ENCODE measurements at regions not wholly inside any gene's neighbourhood (a gene's known extent, or its start where the extent isn't known, plus 50 kb on each side); places are given as distances from the start of the nearest gene placed in this dataset.
A peak's percentile ranks its signal among the peaks of the same experiment; 100 is the strongest.

DNA sequence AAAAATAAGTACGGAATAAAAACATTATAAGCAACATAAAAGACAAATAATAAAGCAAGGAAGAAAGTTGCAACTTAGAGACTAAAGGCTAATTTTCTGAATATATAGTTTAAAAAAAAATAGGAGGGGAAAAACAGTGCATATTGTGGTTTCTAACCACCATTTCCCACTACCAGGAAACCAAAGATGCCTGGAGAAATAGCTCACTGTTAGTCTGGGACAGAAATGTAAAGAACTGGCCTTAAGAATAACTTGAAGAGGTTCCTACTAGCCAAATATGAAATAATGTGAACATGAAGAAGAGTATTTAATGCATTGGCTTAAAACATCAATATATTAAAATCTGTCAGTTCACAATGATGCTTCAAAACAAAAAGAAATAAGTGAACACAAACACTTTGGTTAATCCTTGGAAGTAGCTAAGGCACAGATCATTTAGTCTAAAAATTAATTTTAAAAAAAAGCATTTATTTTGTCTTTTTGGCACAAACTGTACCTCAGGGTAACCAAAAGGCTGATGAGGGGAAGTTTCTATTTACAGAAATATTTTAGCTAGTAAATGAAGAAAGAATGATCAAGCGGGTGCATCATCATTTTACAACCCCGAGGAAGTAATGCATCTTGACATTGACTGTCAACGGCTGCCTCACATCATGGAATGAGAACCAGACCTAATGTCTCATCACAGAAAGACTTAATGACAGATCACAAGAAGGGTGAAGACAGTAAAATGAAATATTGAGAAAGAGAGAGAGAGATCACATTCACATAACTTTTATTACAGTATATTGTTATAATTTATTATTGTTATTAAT lies 297.2 kb upstream of the LDB2 start:
- DNase-seq (ENCODE audit: low spot score): no peak
- intact Hi-C loops (cut with DNase I): no loop called here

GRCh38 chr4:17194586-17194985 lies 296.1 kb upstream of the LDB2 start:
- no peak for DNase-seq (ENCODE audit: low spot score)
- intact Hi-C loops (cut with DNase I): no loop called here

DNA sequence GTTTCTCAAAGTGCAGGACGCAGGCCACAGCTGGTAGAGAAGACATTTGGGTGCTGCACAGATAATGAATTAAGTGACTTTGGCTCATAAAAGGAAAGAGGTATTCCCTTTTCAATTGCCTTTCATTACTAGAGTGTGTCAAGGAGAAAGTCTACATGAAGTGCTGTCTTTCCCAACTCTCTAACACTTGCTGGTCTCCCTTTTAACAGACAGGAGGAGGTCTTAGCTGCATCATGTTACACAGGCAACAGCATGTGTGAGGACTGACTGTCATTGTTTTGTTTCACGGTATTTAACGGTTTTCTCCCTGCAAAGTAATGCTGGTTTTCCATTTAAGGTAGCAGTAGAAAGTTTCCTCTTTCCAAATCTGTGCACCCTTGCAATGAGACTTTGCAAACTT lies 291.3 kb upstream of the LDB2 start:
- no peak for DNase-seq (ENCODE audit: low spot score)
- intact Hi-C loops (cut with DNase I): no loop called here

DNA sequence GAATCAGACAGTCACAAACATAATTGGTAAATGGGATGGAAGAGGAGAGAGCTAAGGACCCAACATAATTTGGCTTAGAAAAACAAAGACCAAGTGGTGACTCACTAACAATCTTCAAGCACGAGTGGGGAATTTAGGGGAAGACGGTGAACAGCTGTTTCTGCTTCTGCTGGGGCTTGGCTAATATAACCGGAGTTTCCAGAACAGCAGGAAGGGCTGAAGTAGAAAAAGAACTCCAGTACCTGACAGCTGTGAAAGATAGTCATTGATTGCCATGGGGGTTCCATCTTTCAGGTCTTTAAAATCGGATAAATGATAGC lies 290.9 kb upstream of the LDB2 start:
- DNase-seq (ENCODE audit: low spot score): no peak
- intact Hi-C loops (cut with DNase I): no loop called here

- intact Hi-C loops (cut with DNase I): no loop called here
- DNase-seq (ENCODE audit: low spot score): no peak
These were observed 290.3 kb upstream of the LDB2 start for GRCh38 chr4:17188547-17189400.

DNA sequence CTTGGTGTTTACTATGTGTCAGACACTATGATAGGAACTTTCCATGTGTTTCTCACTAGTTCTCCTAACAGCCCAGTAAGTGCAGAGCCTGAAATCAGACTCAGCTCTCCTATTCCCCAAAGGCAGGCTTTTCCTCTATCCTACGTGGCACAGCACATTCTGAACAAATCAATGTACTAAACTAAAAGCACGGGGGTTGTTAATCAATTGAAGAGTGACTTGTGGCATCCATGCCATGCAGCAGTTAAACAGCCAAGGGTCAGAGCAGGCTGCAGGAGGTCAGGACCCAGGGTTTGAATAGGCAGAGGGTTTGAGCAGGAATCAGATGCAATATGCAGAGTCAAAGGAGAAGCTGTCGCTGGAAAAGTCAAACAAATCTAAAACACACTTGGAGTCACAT lies 289.7 kb upstream of the LDB2 start:
- intact Hi-C loops (cut with DNase I): no loop called here
- no peak for DNase-seq (ENCODE audit: low spot score)

- intact Hi-C loops (cut with DNase I): no loop called here
- no peak for DNase-seq (ENCODE audit: low spot score)
These were observed 288.6 kb upstream of the LDB2 start for GRCh38 chr4:17187003-17187402.

DNA sequence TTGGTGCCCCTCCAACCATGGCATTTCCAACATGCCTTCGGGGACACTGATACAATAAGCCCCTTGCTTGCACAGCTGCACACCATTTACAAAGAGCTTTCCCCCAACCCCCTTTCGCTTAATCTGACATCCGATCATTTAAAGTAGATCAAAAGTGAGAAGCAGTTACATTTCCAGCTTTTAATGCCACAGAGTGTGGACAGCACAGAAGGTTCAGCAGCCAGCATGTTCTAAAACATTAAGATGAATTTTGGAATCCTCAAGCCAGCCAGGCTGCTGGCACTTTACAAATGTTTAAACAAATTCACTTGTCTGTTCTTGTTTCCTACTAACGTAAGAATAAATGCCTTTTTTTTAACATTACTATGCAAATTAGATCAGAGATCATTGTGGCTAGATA lies 284.4 kb upstream of the LDB2 start:
- intact Hi-C loops (cut with DNase I): no loop called here
- no peak for DNase-seq (ENCODE audit: low spot score)

DNA sequence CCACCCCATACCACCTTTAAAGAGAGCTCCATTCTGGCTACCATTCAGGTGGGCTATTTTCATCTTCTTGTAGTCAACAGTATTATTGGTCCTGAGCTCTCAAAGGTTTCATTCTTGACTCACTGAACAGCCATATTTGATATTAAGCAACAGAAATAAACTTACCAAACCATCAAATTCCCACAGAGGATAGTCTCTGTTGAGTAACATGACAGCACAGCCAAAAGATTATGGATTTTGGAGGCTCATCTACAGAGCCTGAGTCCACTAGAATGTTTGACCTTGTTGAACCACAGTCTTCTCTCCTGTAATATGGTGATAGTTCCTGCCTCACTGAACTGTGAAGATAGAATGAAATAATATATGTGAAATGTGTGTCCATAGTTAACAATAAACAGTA lies 276.3 kb upstream of the LDB2 start:
- DNase-seq (ENCODE audit: low spot score): no peak
- intact Hi-C loops (cut with DNase I): loop anchor here (5.0 kb wide), 1 partner anchor 148 kb away; no protein-coding TSS in a partner anchor

GRCh38 chr4:17173300-17173699 lies 274.9 kb upstream of the LDB2 start:
- DNase-seq (ENCODE audit: low spot score): no peak
- intact Hi-C loops (cut with DNase I): loop anchor here (5.0 kb wide), 1 partner anchor 149 kb away; no protein-coding TSS in a partner anchor

- intact Hi-C loops (cut with DNase I): loop anchor here (5.0 kb wide), 1 partner anchor 152 kb away; no protein-coding TSS in a partner anchor
- no peak for DNase-seq (ENCODE audit: low spot score)
These were observed 271.7 kb upstream of the LDB2 start for GRCh38 chr4:17170131-17170530.

DNA sequence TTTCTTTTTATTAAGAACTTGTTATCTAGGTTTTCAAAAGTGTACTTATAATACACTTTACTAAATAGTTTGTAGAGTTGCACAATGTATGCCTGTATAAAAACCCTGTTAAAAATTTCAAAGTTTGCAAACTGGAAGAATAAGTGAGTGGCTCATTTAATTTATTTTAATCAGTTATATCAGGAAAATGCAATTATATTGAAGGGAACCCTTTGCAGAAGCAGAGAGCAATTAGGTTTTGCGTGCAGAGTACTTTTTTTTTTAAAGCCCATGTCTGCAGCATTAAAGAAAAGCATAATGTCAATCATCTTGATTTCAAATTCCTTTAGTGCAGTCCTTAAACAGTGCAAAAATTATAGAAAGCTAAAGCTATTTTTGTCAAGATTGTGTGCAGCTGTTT lies 271.3 kb upstream of the LDB2 start:
- DNase-seq (ENCODE audit: low spot score): no peak
- intact Hi-C loops (cut with DNase I): loop anchor here (5.0 kb wide), 1 partner anchor 153 kb away; no protein-coding TSS in a partner anchor

DNA sequence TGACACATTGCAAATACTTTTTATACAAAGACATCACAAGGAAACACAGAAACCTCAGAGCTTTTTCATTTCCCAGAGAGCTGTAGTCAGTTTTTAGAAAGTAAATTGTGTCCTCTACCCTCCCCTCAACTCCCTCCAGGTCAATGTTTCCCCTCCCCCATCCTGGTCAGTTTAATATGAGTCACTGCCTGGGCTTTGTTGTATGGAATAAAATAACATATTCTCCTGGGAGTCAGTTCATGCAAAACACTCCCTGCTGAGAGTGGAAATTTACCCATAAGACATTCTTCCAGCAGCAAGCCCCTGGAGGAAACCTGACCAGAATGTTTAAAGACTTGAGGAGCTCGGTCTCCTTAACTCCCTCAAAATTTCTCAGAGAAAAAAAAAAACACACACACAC lies 270.1 kb upstream of the LDB2 start:
- no peak for DNase-seq (ENCODE audit: low spot score)
- intact Hi-C loops (cut with DNase I): no loop called here

GRCh38 chr4:17166954-17167353 lies 268.5 kb upstream of the LDB2 start:
- intact Hi-C loops (cut with DNase I): loop anchor here (2.0 kb wide), 1 partner anchor 66 kb away; no protein-coding TSS in a partner anchor

DNA sequence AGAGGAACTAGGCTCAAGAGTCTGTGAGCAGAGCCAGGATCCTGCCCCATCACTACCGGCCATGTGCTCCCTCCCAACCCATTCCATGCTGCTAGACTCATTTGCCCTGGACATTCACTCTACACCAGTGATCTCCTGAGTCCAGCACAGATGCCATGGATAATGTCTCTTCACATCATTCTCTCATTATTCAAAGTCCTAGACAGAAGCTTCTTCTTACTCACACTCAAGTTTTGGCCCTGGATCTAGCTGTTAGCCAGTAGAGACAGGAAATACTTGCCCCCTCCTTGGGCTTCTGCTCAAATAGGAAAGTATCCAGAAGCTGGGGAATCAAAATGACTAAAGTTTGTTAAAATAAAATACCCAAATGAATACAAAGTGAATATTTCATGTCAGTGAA lies 266.8 kb upstream of the LDB2 start:
- intact Hi-C loops (cut with DNase I): no loop called here
- no peak for DNase-seq (ENCODE audit: low spot score)

More at GRCh38 chr4:17166954-17167353, 268.5 kb upstream of the LDB2 start:
- peak; percentile 80 for DNase-seq (ENCODE audit: low spot score)

DNA sequence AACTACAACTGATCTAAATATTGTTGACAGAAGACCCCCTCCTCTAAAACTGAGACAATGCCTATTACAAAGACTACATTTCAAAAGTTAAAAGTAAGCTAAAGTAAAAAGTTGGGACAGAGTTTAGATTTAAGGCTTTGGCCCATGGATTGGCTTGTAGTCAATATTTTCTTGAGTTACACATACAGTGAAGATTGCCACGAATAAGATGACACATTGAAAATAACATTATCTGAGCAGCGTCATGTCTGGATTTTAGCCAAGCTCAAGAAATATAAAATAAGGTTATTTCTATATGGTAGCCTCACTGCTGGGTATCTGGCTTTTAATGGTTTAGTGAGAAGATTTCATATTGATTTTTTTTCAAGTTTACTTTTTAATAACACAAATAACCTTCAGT lies 266.2 kb upstream of the LDB2 start:
- DNase-seq (ENCODE audit: low spot score): no peak
- intact Hi-C loops (cut with DNase I): no loop called here

- DNase-seq (ENCODE audit: low spot score): no peak
- intact Hi-C loops (cut with DNase I): no loop called here
These were observed 264.8 kb upstream of the LDB2 start for GRCh38 chr4:17163156-17163771.

DNA sequence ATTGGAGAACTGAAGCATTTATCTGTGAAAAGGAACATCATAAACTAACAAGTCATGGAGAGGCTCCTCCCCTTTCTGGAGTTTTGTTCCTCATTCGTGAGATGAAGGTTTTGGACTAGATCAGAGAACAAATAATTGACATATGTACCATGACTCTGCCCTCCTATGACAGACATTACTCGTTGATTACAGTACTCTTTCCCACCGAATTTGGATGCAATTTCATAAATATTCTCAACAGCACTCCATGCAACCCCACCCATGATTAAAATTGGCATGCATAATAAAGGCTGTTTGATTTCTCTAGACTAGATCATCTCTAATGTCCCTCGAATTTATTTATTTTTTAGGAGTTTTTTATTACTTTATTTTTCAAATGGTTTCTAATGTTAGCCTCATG lies 258.9 kb upstream of the LDB2 start:
- no peak for DNase-seq (ENCODE audit: low spot score)
- intact Hi-C loops (cut with DNase I): no loop called here

DNA sequence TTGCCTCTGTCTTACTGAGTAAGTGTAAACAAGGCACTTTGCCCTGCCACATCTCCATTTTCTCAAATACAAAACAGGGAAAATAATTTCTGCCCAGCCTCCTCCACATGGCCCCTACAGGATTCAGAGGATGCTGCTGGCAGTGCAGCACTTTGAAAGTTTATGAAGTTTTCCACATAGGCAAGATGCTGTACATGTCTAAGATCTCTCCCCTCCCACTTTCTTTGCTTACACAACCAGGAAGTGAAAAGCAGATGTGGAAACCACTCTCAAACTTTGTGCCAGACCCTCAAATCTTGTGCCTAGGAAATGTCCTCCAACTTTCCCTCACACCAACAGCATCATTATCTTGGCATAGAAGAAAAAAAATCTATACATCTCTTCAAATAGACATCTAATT lies 257.0 kb upstream of the LDB2 start:
- no peak for DNase-seq (ENCODE audit: low spot score)
- intact Hi-C loops (cut with DNase I): no loop called here

GRCh38 chr4:17153572-17153971 lies 255.1 kb upstream of the LDB2 start:
- no peak for DNase-seq (ENCODE audit: low spot score)
- intact Hi-C loops (cut with DNase I): no loop called here

All from cardiac septum (tissue), 1 donor.